Epithelial cell of proximal tubule (primary cell): ENCODE measurements at regions not wholly inside any gene's neighbourhood (a gene's known extent, or its start where the extent isn't known, plus 50 kb on each side); places are given as distances from the start of the nearest gene placed in this dataset.

ENCODE experiments used
- DNase-seq: peaks from one replicate; pipeline ENCODE4 v3.0.0-alpha.2; 2011; ENCODE audit warnings: low read depth
- H3K4me3 ChIP-seq: 2 replicates; pipeline ENCODE4 v1.5.1; 2011; ENCODE audit warnings: low read depth, mild to moderate bottlenecking, low read length
- TF ChIP-seq, protein P1 (sequence below): conservative IDR thresholded peaks from 2 replicates; pipeline ENCODE4 v1.5.1; 2012; ENCODE audit warnings: low read depth, mild to moderate bottlenecking, low read length

DNA sequence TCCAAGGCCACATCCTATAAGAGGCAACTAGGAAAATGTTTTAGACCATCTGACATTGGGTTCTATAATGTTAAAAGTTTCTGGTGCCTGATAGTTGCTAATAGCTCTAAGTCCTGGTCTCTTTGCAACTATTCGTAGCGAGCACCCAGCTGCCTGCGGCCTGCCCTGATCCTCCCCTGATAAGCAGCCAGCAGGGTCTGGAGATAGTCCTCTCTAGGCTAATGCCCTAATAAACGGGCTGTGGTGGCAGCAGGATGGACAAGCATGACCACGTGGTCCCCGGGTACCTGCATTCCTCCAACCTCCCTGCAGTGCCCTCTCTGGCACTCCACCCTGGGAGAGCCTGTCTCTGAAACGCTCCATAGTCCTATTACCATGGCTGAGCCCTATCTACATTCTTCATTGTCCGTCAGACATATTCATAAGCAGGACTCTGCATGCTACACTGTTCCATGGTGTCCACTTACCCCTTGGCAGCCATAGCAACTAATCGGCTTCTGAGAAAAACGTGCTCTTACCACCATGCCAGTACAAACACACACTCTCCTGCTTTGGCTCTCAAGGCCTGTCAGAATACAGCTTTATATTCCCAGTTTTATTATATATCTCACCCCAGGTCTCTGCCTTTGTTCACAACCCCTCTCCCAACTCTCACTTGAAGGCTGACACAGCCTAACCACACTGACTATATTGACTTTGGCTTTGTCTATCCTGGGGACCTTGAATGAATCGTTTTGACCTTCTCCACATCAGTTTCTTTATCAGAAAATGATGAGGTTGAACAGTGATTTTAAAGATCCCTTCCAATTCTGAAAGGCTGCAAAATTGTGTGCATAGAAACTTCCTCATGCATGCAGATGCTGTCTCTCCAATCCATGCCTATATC, 49.9 kb upstream of the DAPK1 start:
- TF ChIP-seq, protein P1, sequence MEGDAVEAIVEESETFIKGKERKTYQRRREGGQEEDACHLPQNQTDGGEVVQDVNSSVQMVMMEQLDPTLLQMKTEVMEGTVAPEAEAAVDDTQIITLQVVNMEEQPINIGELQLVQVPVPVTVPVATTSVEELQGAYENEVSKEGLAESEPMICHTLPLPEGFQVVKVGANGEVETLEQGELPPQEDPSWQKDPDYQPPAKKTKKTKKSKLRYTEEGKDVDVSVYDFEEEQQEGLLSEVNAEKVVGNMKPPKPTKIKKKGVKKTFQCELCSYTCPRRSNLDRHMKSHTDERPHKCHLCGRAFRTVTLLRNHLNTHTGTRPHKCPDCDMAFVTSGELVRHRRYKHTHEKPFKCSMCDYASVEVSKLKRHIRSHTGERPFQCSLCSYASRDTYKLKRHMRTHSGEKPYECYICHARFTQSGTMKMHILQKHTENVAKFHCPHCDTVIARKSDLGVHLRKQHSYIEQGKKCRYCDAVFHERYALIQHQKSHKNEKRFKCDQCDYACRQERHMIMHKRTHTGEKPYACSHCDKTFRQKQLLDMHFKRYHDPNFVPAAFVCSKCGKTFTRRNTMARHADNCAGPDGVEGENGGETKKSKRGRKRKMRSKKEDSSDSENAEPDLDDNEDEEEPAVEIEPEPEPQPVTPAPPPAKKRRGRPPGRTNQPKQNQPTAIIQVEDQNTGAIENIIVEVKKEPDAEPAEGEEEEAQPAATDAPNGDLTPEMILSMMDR, result no peak
- DNase-seq, result no peak
- no peak overlapping the region for H3K4me3 ChIP-seq
